OCI-LY7 (cell line): ENCODE measurements at regions not wholly inside any gene's neighbourhood (a gene's known extent, or its start where the extent isn't known, plus 50 kb on each side); places are given as distances from the start of the nearest gene placed in this dataset.
A peak's percentile ranks its signal among the peaks of the same experiment; 100 is the strongest.
"Not testable (repeated sequence)": the region's sequence is repeated elsewhere in the genome, so short reads cannot be mapped to it uniquely, and the experiment has no call there.

Experiments
- BruUV-seq: library from RNA; stranded (reverse); fragments of 400-500 nt; replicated peaks from 2 replicates; lab custom pipeline; 2021; lab: Mats Ljungman, UMichigan
- CTCF ChIA-PET: fragments of 300-600 bp; sonication (Branson Sonifier 250); formaldehyde crosslinking; loops from one replicate; lab custom pipeline; 2022; ENCODE audit warnings: antibody characterized with exemption; ENCODE audit not compliant: unreplicated experiment; lab: Charles Lee
- POLR2A ChIA-PET: fragments of 300-600 bp; sonication (Branson Sonifier 250); formaldehyde crosslinking; loops from one replicate; lab custom pipeline; 2022; ENCODE audit warnings: antibody characterized with exemption; lab: Charles Lee
- DNase-seq: peaks from one replicate; pipeline ENCODE4 v3.0.0-alpha.2; 2015; ENCODE audit warnings: low spot score
- H2AFZ ChIP-seq: fragments of 200-600 bp; sonication (generic), shearing (Covaris generic); 2 replicates; pipeline ENCODE4 v1.6.1; 2014; ENCODE audit warnings: mild to moderate bottlenecking, antibody characterized with exemption, low read length, moderate library complexity
- H3K27ac ChIP-seq: fragments of 200-600 bp; sonication (generic); 2 replicates; pipeline ENCODE4 v1.5.1; 2014; ENCODE audit warnings: mixed run types, low read depth, mild to moderate bottlenecking, moderate library complexity, low read length, inconsistent platforms; ENCODE audit not compliant: poor library complexity, severe bottlenecking
- H3K36me3 ChIP-seq: fragments of 200-600 bp; sonication (generic); 2 replicates; pipeline ENCODE4 v1.6.1; 2014; ENCODE audit warnings: mild to moderate bottlenecking, antibody characterized with exemption, low read length, moderate library complexity, mixed read lengths; ENCODE audit not compliant: insufficient read depth
- H3K4me1 ChIP-seq: fragments of 200-600 bp; sonication (generic); 2 replicates; pipeline ENCODE4 v1.5.1; 2014; ENCODE audit warnings: mild to moderate bottlenecking, low read length; ENCODE audit not compliant: insufficient read depth, poor library complexity, severe bottlenecking
- H3K4me2 ChIP-seq: fragments of 200-600 bp; sonication (generic); 2 replicates; pipeline ENCODE4 v1.6.1; 2014; ENCODE audit warnings: mild to moderate bottlenecking, low read length
- H3K4me3 ChIP-seq: fragments of 200-600 bp; sonication (generic); 2 replicates; pipeline ENCODE4 v1.5.1; 2014; ENCODE audit warnings: mild to moderate bottlenecking, low read depth, low read length; ENCODE audit not compliant: poor library complexity, severe bottlenecking
- H3K79me2 ChIP-seq: fragments of 200-600 bp; sonication (generic); 2 replicates; pipeline ENCODE4 v1.6.1; 2016; ENCODE audit warnings: low read depth, mild to moderate bottlenecking, low read length, moderate library complexity, mixed read lengths; ENCODE audit not compliant: insufficient read depth
- H3K9me2 ChIP-seq: fragments of 200-600 bp; sonication (generic); 2 replicates; pipeline ENCODE4 v1.6.1; 2016; ENCODE audit warnings: mild to moderate bottlenecking, low read length, mixed read lengths; ENCODE audit not compliant: insufficient read depth
- H3K9me3 ChIP-seq: fragments of 200-600 bp; sonication (generic); 2 replicates; pipeline ENCODE4 v1.6.1; 2014; ENCODE audit warnings: mild to moderate bottlenecking, mixed run types, low read length, mixed read lengths
- H4K20me1 ChIP-seq: fragments of 200-600 bp; sonication (generic); 2 replicates; pipeline ENCODE4 v1.6.1; 2014; ENCODE audit warnings: mild to moderate bottlenecking, antibody characterized with exemption, low read length, moderate library complexity, mixed read lengths; ENCODE audit not compliant: insufficient read depth
- CTCF ChIP-seq: fragments of 200-600 bp; sonication (generic); conservative IDR thresholded peaks from 2 replicates; pipeline ENCODE4 v1.5.1; 2014; ENCODE audit warnings: mild to moderate bottlenecking, antibody characterized with exemption, low read length, moderate library complexity, mixed read lengths
- intact Hi-C: fragments of 100-400 bp; cut with micrococcal nuclease; formaldehyde crosslinking; loops from one replicate; pipeline ENCODE4 v1.10.0; 2022; ENCODE audit not compliant: unreplicated experiment

GRCh38 chr5:21471691-21472090 lies 1381.5 kb downstream of the CDH12 start:
- CTCF ChIA-PET, H3K4me1 ChIP-seq, POLR2A ChIA-PET, H3K9me2 ChIP-seq, H3K9me3 ChIP-seq, H3K36me3 ChIP-seq, H3K27ac ChIP-seq, intact Hi-C loops, H3K79me2 ChIP-seq, H2AFZ ChIP-seq, H3K4me2 ChIP-seq, H4K20me1 ChIP-seq, BruUV-seq, DNase-seq, H3K4me3 ChIP-seq: not testable (repeated sequence)

- H2AFZ ChIP-seq, BruUV-seq, H3K36me3 ChIP-seq, H3K4me1 ChIP-seq, H3K79me2 ChIP-seq, H4K20me1 ChIP-seq, H3K4me2 ChIP-seq, CTCF ChIA-PET, H3K9me2 ChIP-seq, POLR2A ChIA-PET, H3K9me3 ChIP-seq, H3K27ac ChIP-seq, intact Hi-C loops, DNase-seq, H3K4me3 ChIP-seq: not testable (repeated sequence)
- TF ChIP-seq CTCF = 0 out of 2 replicates have a peak, but pooled peaks have one; percentile 21
Measured at GRCh38 chr5:21469523-21470101, 1383.5 kb downstream of the CDH12 start.

GRCh38 chr5:21467544-21467943 lies 1385.6 kb downstream of the CDH12 start:
- CTCF ChIA-PET, H4K20me1 ChIP-seq, H3K9me2 ChIP-seq, H3K27ac ChIP-seq, H3K4me3 ChIP-seq, H2AFZ ChIP-seq, POLR2A ChIA-PET, H3K79me2 ChIP-seq, H3K36me3 ChIP-seq, H3K4me1 ChIP-seq, BruUV-seq, DNase-seq, H3K9me3 ChIP-seq, H3K4me2 ChIP-seq, intact Hi-C loops: not testable (repeated sequence)

GRCh38 chr5:21459744-21460073 lies 1393.4 kb downstream of the CDH12 start:
- intact Hi-C loops, H3K9me2 ChIP-seq, H3K36me3 ChIP-seq, H3K4me1 ChIP-seq, DNase-seq, H3K27ac ChIP-seq, H3K79me2 ChIP-seq, BruUV-seq, POLR2A ChIA-PET, CTCF ChIA-PET, H2AFZ ChIP-seq, H4K20me1 ChIP-seq, H3K9me3 ChIP-seq: not testable (repeated sequence)
- Histone ChIP-seq H3K4me3 (peak overlapping the region; percentile 72), H3K4me2 (peak overlapping the region; percentile 36)
